A549 (cell line): ENCODE measurements at regions not wholly inside any gene's neighbourhood (a gene's known extent, or its start where the extent isn't known, plus 50 kb on each side); places are given as distances from the start of the nearest gene placed in this dataset.

ENCODE experiments used
- CEBPB ChIP-seq, 2 experiments: fragments of >200 bp in 1 of 2; sonication (Bioruptor Twin) in 1 of 2; formaldehyde crosslinking in 1 of 2; IDR thresholded peaks; 2 replicates each; pipeline ENCODE4 v1.6.1; 2012 to 2016
- E2F6 ChIP-seq: IDR thresholded peaks from 2 replicates; pipeline ENCODE4 v1.6.1; 2012; ENCODE audit warnings: low read depth, borderline replicate concordance
- EP300 ChIP-seq, 2 experiments: fragments of >200 bp; sonication (Bioruptor Twin); formaldehyde crosslinking; IDR thresholded peaks; 2 replicates in 1 of 2; 3 replicates in 1 of 2; pipeline ENCODE4 v1.6.1; 2016 to 2017
- KDM5A ChIP-seq: fragments of 200-600 bp; sonication (generic); IDR thresholded peaks from 2 replicates; pipeline ENCODE4 v1.6.1; 2016; ENCODE audit warnings: antibody characterized with exemption, mild to moderate bottlenecking
- MAX ChIP-seq: IDR thresholded peaks from 2 replicates; pipeline ENCODE4 v1.6.1; 2012
- NR3C1 ChIP-seq: fragments of >200 bp; sonication (Bioruptor Twin); formaldehyde crosslinking; IDR thresholded peaks from 3 replicates; pipeline ENCODE4 v1.6.1; 2017
- POLR2A ChIP-seq: IDR thresholded peaks from 2 replicates; pipeline ENCODE4 v1.6.1; 2012; ENCODE audit warnings: mild to moderate bottlenecking, low read length
- RAD21 ChIP-seq, 2 experiments: fragments of >200 bp in 1 of 2; sonication (Bioruptor Twin) in 1 of 2; formaldehyde crosslinking in 1 of 2; IDR thresholded peaks in 1 of 2; conservative IDR thresholded peaks in 1 of 2; 2 replicates in 1 of 2; 3 replicates in 1 of 2; pipeline ENCODE4 v1.6.1; 2012 to 2018; ENCODE audit warnings: inconsistent platforms in 1 of 2
- REST ChIP-seq: fragments of 200-600 bp; sonication (generic); IDR thresholded peaks from 2 replicates; pipeline ENCODE4 v1.6.1; 2016; ENCODE audit warnings: antibody characterized with exemption, mild to moderate bottlenecking, moderate library complexity
- ZC3H11A ChIP-seq: fragments of 450-650 bp; IDR thresholded peaks from 2 replicates; pipeline ENCODE4 v1.6.1; 2014; ENCODE audit warnings: antibody characterized with exemption, mild to moderate bottlenecking
- ZFP36 ChIP-seq: fragments of 450-650 bp; IDR thresholded peaks from 2 replicates; pipeline ENCODE4 v1.6.1; 2014; ENCODE audit warnings: borderline replicate concordance; ENCODE audit not compliant: partially characterized antibody
- ZSCAN20 ChIP-seq: fragments of 250-450 bp; sonication (Bioruptor Pico); IDR thresholded peaks from 2 replicates; pipeline ENCODE4 v1.8.0; 2022; ENCODE audit warnings: mild to moderate bottlenecking, moderate library complexity
- TF ChIP-seq, protein P1 (sequence below): fragments of >200 bp; sonication (Bioruptor Twin); formaldehyde crosslinking; IDR thresholded peaks from 3 replicates; pipeline ENCODE4 v1.5.1; 2016

DNA sequence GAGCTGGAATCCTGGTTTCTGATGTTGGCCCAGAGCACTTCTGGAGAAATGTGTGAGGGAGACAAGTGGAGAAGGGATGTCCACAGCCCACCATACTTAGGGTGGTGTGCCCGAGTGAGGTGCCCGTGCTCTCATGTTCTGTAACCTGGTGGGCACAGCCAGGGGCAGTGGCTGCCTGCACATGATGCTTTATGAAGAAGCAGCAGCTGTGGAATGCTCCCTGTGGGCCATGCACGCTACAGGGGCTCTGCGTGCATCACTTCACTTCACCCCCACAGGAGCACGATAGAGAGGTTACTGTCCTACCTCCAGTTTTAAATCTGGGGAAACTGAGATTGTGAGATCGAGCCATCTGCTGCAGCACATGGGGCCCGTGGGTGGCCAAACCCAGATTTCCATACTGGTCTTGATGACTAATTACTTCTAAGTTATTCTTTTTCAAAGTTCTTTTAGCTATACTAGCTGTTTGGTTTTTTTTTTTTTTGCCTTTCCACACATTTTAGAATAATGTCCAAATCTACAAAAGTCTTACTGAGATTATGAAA lies 441.6 kb downstream of the GADD45G start:
- TF ChIP-seq ZSCAN20 (CRISPR knock-in tag) (no peak), KDM5A (no peak), REST (no peak), E2F6 (no peak), MAX (no peak), POLR2A (no peak), NR3C1 (no peak), ZFP36 (no peak), EP300 (IDR thresholded peaks at IDR 0.05) (no peak), CEBPB (IDR thresholded peaks at IDR 0.05) (no peak), RAD21 (conservative IDR thresholded peaks at IDR 0.05 in 1 of 2, IDR thresholded peaks at IDR 0.05 in 1 of 2) (no peak), ZC3H11A (no peak)
- TF ChIP-seq, protein P1, sequence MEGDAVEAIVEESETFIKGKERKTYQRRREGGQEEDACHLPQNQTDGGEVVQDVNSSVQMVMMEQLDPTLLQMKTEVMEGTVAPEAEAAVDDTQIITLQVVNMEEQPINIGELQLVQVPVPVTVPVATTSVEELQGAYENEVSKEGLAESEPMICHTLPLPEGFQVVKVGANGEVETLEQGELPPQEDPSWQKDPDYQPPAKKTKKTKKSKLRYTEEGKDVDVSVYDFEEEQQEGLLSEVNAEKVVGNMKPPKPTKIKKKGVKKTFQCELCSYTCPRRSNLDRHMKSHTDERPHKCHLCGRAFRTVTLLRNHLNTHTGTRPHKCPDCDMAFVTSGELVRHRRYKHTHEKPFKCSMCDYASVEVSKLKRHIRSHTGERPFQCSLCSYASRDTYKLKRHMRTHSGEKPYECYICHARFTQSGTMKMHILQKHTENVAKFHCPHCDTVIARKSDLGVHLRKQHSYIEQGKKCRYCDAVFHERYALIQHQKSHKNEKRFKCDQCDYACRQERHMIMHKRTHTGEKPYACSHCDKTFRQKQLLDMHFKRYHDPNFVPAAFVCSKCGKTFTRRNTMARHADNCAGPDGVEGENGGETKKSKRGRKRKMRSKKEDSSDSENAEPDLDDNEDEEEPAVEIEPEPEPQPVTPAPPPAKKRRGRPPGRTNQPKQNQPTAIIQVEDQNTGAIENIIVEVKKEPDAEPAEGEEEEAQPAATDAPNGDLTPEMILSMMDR: no peak
